Calu3 (cell line): ENCODE measurements at regions not wholly inside any gene's neighbourhood (a gene's known extent, or its start where the extent isn't known, plus 50 kb on each side); places are given as distances from the start of the nearest gene placed in this dataset.

Experiments used
- BruUV-seq: library from RNA; stranded (reverse); fragments of 400-500 nt; replicated peaks from 2 replicates; lab custom pipeline; 2021; lab: Mats Ljungman, UMichigan
- CTCF ChIA-PET: fragments of 300-600 bp; sonication (Branson Sonifier 250); formaldehyde crosslinking; loops from one replicate; lab custom pipeline; 2022; ENCODE audit warnings: antibody characterized with exemption; lab: Charles Lee
- DNase-seq: peaks from one replicate; pipeline ENCODE4 v3.0.0; 2022
- H3K27ac Mint-ChIP-seq: one replicate; pipeline ENCODE4 v1.8.0; 2022; ENCODE audit warnings: mixed read lengths; ENCODE audit not compliant: unreplicated experiment
- H3K27me3 Mint-ChIP-seq: one replicate; pipeline ENCODE4 v1.8.0; 2022; ENCODE audit warnings: mixed read lengths; ENCODE audit not compliant: unreplicated experiment
- H3K36me3 Mint-ChIP-seq: one replicate; pipeline ENCODE4 v1.8.0; 2022; ENCODE audit warnings: mild to moderate bottlenecking, moderate library complexity, mixed read lengths; ENCODE audit not compliant: insufficient read depth, unreplicated experiment
- H3K4me1 Mint-ChIP-seq: one replicate; pipeline ENCODE4 v1.8.0; 2022; ENCODE audit warnings: mild to moderate bottlenecking, low read depth, mixed read lengths; ENCODE audit not compliant: unreplicated experiment
- H3K4me3 Mint-ChIP-seq: one replicate; pipeline ENCODE4 v1.8.0; 2022; ENCODE audit warnings: mild to moderate bottlenecking, low read depth, moderate library complexity, mixed read lengths; ENCODE audit not compliant: unreplicated experiment
- H3K9me3 Mint-ChIP-seq: one replicate; pipeline ENCODE4 v1.8.0; 2022; ENCODE audit warnings: low read depth, mixed read lengths; ENCODE audit not compliant: unreplicated experiment
- intact Hi-C: fragments of 100-400 bp; cut with micrococcal nuclease; formaldehyde crosslinking; loops from one replicate; pipeline ENCODE4 v1.10.0; 2022; ENCODE audit not compliant: unreplicated experiment
- TF ChIP-seq, protein P1 (sequence below): fragments of 200-600 bp; IDR thresholded peaks from one replicate; pipeline ENCODE4 v1.8.0; 2022; ENCODE audit warnings: antibody characterized with exemption; ENCODE audit not compliant: unreplicated experiment

DNA sequence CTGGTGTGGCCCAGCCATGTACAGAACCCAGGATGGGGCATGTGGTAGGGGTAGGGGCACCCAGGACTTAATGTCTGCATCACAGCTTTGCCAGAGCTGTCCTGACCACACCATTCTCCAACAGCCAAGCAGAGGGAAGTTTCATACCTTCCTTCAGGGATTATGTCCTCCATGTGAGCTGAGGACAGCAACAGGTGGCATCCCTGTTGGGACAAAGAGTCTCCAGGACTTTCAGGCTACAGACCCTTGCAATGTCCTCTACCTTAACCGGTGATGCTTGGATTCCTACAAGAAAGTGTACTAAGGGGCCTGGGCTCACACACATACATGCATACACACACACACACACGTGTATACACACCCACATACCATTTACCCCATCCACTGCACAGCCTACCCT is 227.0 kb upstream of the SIX2 start:
- peaks cover 4% of the 10 kb centered on the region for H3K36me3 Mint-ChIP-seq
- CTCF ChIA-PET, result no interaction called here
- BruUV-seq, result no TSS peak

DNA sequence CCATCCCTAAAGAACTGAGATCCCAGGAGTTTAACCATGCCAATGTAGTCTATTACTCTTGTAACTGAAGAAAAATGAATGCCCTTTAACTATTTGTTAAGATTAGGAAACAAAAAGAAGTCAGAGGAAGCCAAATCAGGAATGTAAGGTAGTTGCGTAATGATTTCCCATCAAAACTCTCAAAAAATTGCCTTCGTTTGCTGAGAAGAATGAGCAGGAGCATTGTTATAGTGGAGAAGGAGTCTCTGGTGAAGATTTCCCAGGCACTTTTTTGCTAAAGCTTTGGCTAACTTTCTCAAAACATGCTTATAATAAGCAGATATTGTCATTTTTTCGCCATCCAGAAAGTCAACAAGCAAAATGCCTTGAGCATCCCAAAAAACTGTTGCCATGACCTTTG is 224.0 kb upstream of the SIX2 start:
- CTCF ChIA-PET, result interaction anchor here (0.6 to 1.1 kb wide), 2 partner anchors 235 to 1673 kb away, joined by 3 read pairs; no protein-coding TSS in a partner anchor
- TF ChIP-seq, protein P1, sequence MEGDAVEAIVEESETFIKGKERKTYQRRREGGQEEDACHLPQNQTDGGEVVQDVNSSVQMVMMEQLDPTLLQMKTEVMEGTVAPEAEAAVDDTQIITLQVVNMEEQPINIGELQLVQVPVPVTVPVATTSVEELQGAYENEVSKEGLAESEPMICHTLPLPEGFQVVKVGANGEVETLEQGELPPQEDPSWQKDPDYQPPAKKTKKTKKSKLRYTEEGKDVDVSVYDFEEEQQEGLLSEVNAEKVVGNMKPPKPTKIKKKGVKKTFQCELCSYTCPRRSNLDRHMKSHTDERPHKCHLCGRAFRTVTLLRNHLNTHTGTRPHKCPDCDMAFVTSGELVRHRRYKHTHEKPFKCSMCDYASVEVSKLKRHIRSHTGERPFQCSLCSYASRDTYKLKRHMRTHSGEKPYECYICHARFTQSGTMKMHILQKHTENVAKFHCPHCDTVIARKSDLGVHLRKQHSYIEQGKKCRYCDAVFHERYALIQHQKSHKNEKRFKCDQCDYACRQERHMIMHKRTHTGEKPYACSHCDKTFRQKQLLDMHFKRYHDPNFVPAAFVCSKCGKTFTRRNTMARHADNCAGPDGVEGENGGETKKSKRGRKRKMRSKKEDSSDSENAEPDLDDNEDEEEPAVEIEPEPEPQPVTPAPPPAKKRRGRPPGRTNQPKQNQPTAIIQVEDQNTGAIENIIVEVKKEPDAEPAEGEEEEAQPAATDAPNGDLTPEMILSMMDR, result no peak
- no peak for DNase-seq
- intact Hi-C loops, result no loop called here
- Mint-ChIP-seq H3K9me3 (no peaks in the 10 kb centered on the region), H3K4me1 (peaks cover 7% of the 10 kb centered on the region), H3K36me3 (peaks cover 4% of the 10 kb centered on the region), H3K27ac (no peak overlapping the region), H3K27me3 (no peaks in the 10 kb centered on the region), H3K4me3 (no peak overlapping the region)
- no TSS peak for BruUV-seq

More for the DNA sequence above, 227.0 kb upstream of the SIX2 start:
- no peaks in the 10 kb centered on the region for H3K9me3 Mint-ChIP-seq
- H3K4me3 Mint-ChIP-seq, result no peak overlapping the region
- TF ChIP-seq, protein P1, result no peak
- no peak overlapping the region for H3K27ac Mint-ChIP-seq
- no peaks in the 10 kb centered on the region for H3K27me3 Mint-ChIP-seq
- no peak for DNase-seq
- intact Hi-C loops, result no loop called here
- H3K4me1 Mint-ChIP-seq, result peaks cover 19% of the 10 kb centered on the region

DNA sequence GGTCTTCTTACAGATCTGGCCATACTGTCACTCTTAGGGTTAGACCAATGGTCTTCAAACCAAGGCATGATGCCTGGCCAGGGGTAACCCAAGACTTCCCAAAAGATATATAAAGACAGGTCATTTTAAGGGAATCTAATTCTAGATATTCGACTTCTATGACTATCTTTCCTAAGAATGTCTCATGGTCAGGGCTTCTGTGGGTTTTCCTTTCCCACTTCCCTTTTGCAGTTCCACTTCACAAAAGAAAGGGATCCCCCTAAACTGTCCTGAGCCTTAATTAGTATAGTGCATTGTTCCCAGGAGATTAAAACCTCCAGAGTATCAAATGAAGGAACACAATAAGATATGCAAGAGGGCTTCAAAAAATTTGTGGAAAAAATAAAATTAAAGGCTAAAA is 223.6 kb upstream of the SIX2 start:
- H3K27me3 Mint-ChIP-seq, result no peaks in the 10 kb centered on the region
- no peak overlapping the region for H3K4me3 Mint-ChIP-seq
- no TSS peak for BruUV-seq
- H3K36me3 Mint-ChIP-seq, result peaks cover under 1% of the 10 kb centered on the region
- intact Hi-C loops, result no loop called here
- TF ChIP-seq, protein P1, result no peak
- H3K4me1 Mint-ChIP-seq, result peaks cover 2% of the 10 kb centered on the region
- H3K9me3 Mint-ChIP-seq, result no peaks in the 10 kb centered on the region
- no peak for DNase-seq
- H3K27ac Mint-ChIP-seq, result no peak overlapping the region
- CTCF ChIA-PET, result interaction anchor here (0.6 kb wide), 1 partner anchor 1672 kb away, joined by 3 read pairs; no protein-coding TSS in a partner anchor

DNA sequence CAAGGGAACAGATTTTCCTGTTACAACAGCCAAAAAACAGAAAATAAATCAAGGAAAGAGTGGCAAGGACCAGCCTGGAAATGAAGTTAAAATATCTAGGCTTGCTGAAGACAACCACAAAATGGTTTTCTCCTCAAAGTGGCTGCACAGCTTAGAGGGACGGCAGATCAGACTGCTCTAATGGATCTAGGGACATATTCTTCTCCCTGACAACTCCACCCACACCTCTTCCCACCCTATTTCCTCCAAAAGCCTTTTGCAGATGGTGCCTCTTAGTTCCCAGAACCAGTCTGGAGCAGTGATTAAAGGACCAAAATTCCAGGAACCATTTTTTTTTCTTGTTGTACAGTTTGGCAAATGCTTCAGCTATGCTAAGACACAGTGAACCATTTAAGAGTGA is 220.2 kb upstream of the SIX2 start:
- intact Hi-C loops, result no loop called here
- Mint-ChIP-seq H3K27ac (no peak overlapping the region), H3K4me3 (no peak overlapping the region), H3K9me3 (no peaks in the 10 kb centered on the region), H3K36me3 (no peaks in the 10 kb centered on the region), H3K4me1 (no peaks in the 10 kb centered on the region), H3K27me3 (no peaks in the 10 kb centered on the region)
- DNase-seq, result no peak
- no TSS peak for BruUV-seq
- TF ChIP-seq, protein P1, result no peak
- CTCF ChIA-PET, result interaction anchor here (0.7 kb wide), 1 partner anchor 11 kb away, joined by 3 read pairs; no protein-coding TSS in a partner anchor
